ENCODE measurements at regions not wholly inside any gene's neighbourhood (a gene's known extent, or its start where the extent isn't known, plus 50 kb on each side); places are given as distances from the start of the nearest gene placed in this dataset.

DNA sequence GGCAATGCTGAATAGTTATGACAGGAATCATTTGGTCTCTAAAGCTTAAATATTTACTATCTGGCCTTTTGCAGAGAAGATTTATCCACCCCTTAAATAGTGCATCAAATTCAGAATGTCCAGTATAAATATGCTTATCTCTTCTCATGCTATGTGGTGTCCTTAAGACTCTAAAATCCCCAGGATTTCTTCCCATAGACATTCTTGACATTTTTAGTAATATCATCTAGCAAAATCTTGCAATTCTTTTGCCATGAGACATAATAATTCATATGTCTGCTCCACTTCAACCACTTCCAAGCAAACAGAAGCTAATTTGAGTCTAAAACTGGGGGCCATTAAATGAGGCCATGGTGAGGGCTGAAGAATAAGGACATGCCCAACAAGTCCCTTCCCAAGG is 1923.4 kb upstream of the CDH9 start:
- TF ChIP-seq, protein P1, sequence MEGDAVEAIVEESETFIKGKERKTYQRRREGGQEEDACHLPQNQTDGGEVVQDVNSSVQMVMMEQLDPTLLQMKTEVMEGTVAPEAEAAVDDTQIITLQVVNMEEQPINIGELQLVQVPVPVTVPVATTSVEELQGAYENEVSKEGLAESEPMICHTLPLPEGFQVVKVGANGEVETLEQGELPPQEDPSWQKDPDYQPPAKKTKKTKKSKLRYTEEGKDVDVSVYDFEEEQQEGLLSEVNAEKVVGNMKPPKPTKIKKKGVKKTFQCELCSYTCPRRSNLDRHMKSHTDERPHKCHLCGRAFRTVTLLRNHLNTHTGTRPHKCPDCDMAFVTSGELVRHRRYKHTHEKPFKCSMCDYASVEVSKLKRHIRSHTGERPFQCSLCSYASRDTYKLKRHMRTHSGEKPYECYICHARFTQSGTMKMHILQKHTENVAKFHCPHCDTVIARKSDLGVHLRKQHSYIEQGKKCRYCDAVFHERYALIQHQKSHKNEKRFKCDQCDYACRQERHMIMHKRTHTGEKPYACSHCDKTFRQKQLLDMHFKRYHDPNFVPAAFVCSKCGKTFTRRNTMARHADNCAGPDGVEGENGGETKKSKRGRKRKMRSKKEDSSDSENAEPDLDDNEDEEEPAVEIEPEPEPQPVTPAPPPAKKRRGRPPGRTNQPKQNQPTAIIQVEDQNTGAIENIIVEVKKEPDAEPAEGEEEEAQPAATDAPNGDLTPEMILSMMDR (conservative IDR thresholded peaks at IDR 0.05 in 1 of 2, IDR thresholded peaks at IDR 0.05 in 1 of 2; ENCODE audit: low read depth in 1 of 2, low read length in 2 of 2) = no peak
- no peak for TF ChIP-seq EZH2 (IDR thresholded peaks at IDR 0.05; ENCODE audit: low read length, missing control alignments)

Measured in fibroblast of lung (primary cell).